H1 (cell line): ENCODE measurements at regions not wholly inside any gene's neighbourhood (a gene's known extent, or its start where the extent isn't known, plus 50 kb on each side); places are given as distances from the start of the nearest gene placed in this dataset.

ENCODE experiments used
- CTCF ChIA-PET: fragments of 300-600 bp; sonication (Branson Sonifier 250); formaldehyde crosslinking; loops from one replicate; lab custom pipeline; 2021; ENCODE audit not compliant: partially characterized antibody; lab: Charles Lee
- POLR2A ChIA-PET: fragments of 300-600 bp; sonication (Branson Sonifier 250); formaldehyde crosslinking; loops from one replicate; lab custom pipeline; 2021; ENCODE audit warnings: inconsistent platforms; ENCODE audit not compliant: partially characterized antibody; lab: Charles Lee
- DNase-seq, 2 experiments: peaks; one replicate each; pipeline versions ENCODE4 v3.0.0 to v3.0.0-alpha.2; 2010 to 2022; ENCODE audit warnings: low spot score in 2 of 2, low read depth in 1 of 2, mixed read lengths in 1 of 2
- FAIRE-seq: peaks from 2 replicates; lab custom pipeline; 2011; peaks lifted over from hg19 to GRCh38; lab: Jason Lieb, UNC
- H2AFZ ChIP-seq: 2 replicates; pipeline ENCODE4 v1.8.1; 2012; ENCODE audit warnings: low read length, inconsistent platforms
- H2AK5ac ChIP-seq: 2 replicates; pipeline ENCODE4 v1.6.1; 2013; ENCODE audit warnings: low read depth, low read length
- H2BK120ac ChIP-seq: replicated peaks from 2 replicates; pipeline ENCODE3; 2013; ENCODE audit warnings: low read depth, low read length, inconsistent platforms
- H2BK12ac ChIP-seq: 2 replicates; pipeline ENCODE4 v1.6.1; 2013; ENCODE audit warnings: low read depth, low read length
- H2BK15ac ChIP-seq: 2 replicates; pipeline ENCODE4 v1.6.1; 2013; ENCODE audit warnings: low read length
- H2BK20ac ChIP-seq: 2 replicates; pipeline ENCODE4 v1.6.1; 2013; ENCODE audit warnings: low read length
- H2BK5ac ChIP-seq: 2 replicates; pipeline ENCODE4 v1.6.1; 2013; ENCODE audit warnings: low read depth, low read length
- H3K14ac ChIP-seq: 2 replicates; pipeline ENCODE4 v1.6.1; 2013; ENCODE audit warnings: inconsistent platforms; ENCODE audit not compliant: insufficient read length
- H3K18ac ChIP-seq: 2 replicates; pipeline ENCODE4 v1.6.1; 2013; ENCODE audit warnings: low read length; ENCODE audit errors: extremely low read depth
- H3K23ac ChIP-seq: 2 replicates; pipeline ENCODE4 v1.6.1; 2013; ENCODE audit warnings: inconsistent platforms; ENCODE audit not compliant: insufficient read length
- H3K23me2 ChIP-seq: 2 replicates; pipeline ENCODE4 v1.6.1; 2013; ENCODE audit warnings: low read depth, low read length
- H3K27ac ChIP-seq: 2 replicates; pipeline ENCODE4 v1.6.1; 2011; ENCODE audit warnings: low read depth, low read length, inconsistent platforms
- H3K27me3 ChIP-seq, 4 experiments: replicated peaks in 1 of 4; 1 replicate in 1 of 4; 2 replicates in 3 of 4; pipeline versions ENCODE4 v1.6.1 to v1.8.1; 2011 to 2013; ENCODE audit warnings: low read length in 3 of 4, mild to moderate bottlenecking in 3 of 4, inconsistent platforms in 2 of 4, mixed read lengths in 2 of 4, moderate library complexity in 1 of 4; ENCODE audit not compliant: control insufficient read depth in 3 of 4, insufficient read depth in 3 of 4; ENCODE audit errors: extremely low read depth in 1 of 4
- H3K36me3 ChIP-seq, 4 experiments: 2 replicates each; pipeline versions ENCODE4 v1.6.1 to v1.8.1; 2011 to 2013; ENCODE audit warnings: mild to moderate bottlenecking in 4 of 4, low read length in 3 of 4, moderate library complexity in 2 of 4, control low read depth in 1 of 4, inconsistent platforms in 1 of 4; ENCODE audit not compliant: insufficient read depth in 4 of 4, control insufficient read depth in 2 of 4
- H3K4ac ChIP-seq: replicated peaks from 2 replicates; pipeline ENCODE3; 2013; ENCODE audit warnings: low read length, low read depth, mixed read lengths, inconsistent platforms; ENCODE audit not compliant: insufficient read length
- H3K4me1 ChIP-seq, 4 experiments: replicated peaks in 1 of 4; 1 replicate in 1 of 4; 2 replicates in 3 of 4; pipeline versions ENCODE4 v1.6.1 to v1.8.1; 2011 to 2013; ENCODE audit warnings: low read length in 3 of 4, inconsistent platforms in 2 of 4, mixed read lengths in 1 of 4; ENCODE audit not compliant: insufficient read depth in 4 of 4, control insufficient read depth in 3 of 4
- H3K4me2 ChIP-seq, 2 experiments: 2 replicates each; pipeline versions ENCODE4 v1.6.1 to v1.8.1; 2011 to 2013; ENCODE audit warnings: low read depth in 2 of 2, low read length in 2 of 2, control low read depth in 1 of 2, inconsistent platforms in 1 of 2, mild to moderate bottlenecking in 1 of 2; ENCODE audit not compliant: insufficient read depth in 1 of 2
- H3K4me3 ChIP-seq, 4 experiments: fragments of 200-600, 300-600 bp in 1 of 4; sonication (generic), shearing (Covaris generic), sonication (Bioruptor Twin) in 1 of 4; 2 replicates each; pipeline versions ENCODE4 v1.5.1 to v1.8.1; 2011 to 2016; ENCODE audit warnings: low read length in 4 of 4, low read depth in 3 of 4, control low read depth in 2 of 4, inconsistent platforms in 2 of 4, mild to moderate bottlenecking in 2 of 4, mixed read lengths in 1 of 4, moderate library complexity in 1 of 4; ENCODE audit not compliant: insufficient read depth in 2 of 4; ENCODE audit errors: extremely low read depth in 1 of 4
- H3K56ac ChIP-seq: replicated peaks from 2 replicates; pipeline ENCODE3; 2013; ENCODE audit warnings: low read depth, mild to moderate bottlenecking, mixed read lengths, low read length, inconsistent platforms; ENCODE audit not compliant: insufficient read length
- H3K79me1 ChIP-seq: 2 replicates; pipeline ENCODE4 v1.6.1; 2013; ENCODE audit warnings: low read depth, low read length, control low read depth
- H3K79me2 ChIP-seq, 2 experiments: 2 replicates each; pipeline versions ENCODE4 v1.6.1 to v1.8.1; 2012 to 2013; ENCODE audit warnings: low read length in 2 of 2, mild to moderate bottlenecking in 2 of 2, inconsistent platforms in 1 of 2; ENCODE audit not compliant: insufficient read depth in 2 of 2, control insufficient read depth in 1 of 2
- H3K9ac ChIP-seq, 4 experiments: replicated peaks in 1 of 4; 1 replicate in 1 of 4; 2 replicates in 3 of 4; pipeline versions ENCODE4 v1.6.1 to v1.8.1; 2011 to 2013; ENCODE audit warnings: low read depth in 3 of 4, low read length in 3 of 4, control low read depth in 2 of 4, mild to moderate bottlenecking in 2 of 4, moderate library complexity in 2 of 4, inconsistent platforms in 1 of 4; ENCODE audit errors: extremely low read depth in 1 of 4
- H3K9me3 ChIP-seq, 2 experiments: 2 replicates each; pipeline versions ENCODE4 v1.6.1 to v1.8.1; 2012 to 2013; ENCODE audit warnings: mild to moderate bottlenecking in 2 of 2, moderate library complexity in 2 of 2, control low read depth in 1 of 2, inconsistent platforms in 1 of 2, low read depth in 1 of 2, low read length in 1 of 2, mixed read lengths in 1 of 2; ENCODE audit not compliant: insufficient read depth in 2 of 2
- H4K20me1 ChIP-seq, 2 experiments: replicated peaks in 1 of 2; 2 replicates each; pipeline versions ENCODE3 to v1.8.1; 2011 to 2013; ENCODE audit warnings: inconsistent platforms in 2 of 2, low read length in 2 of 2, mild to moderate bottlenecking in 1 of 2; ENCODE audit not compliant: insufficient read depth in 2 of 2, control insufficient read depth in 1 of 2
- H4K5ac ChIP-seq: 2 replicates; pipeline ENCODE4 v1.6.1; 2013; ENCODE audit warnings: low read length, low read depth, mixed read lengths, inconsistent platforms; ENCODE audit not compliant: insufficient read length
- H4K8ac ChIP-seq: 2 replicates; pipeline ENCODE4 v1.8.0; 2013; ENCODE audit warnings: mild to moderate bottlenecking, moderate library complexity, low read length, inconsistent platforms; ENCODE audit not compliant: insufficient read depth; ENCODE audit errors: extremely low read depth
- H4K91ac ChIP-seq: replicated peaks from 2 replicates; pipeline ENCODE3; 2013; ENCODE audit warnings: low read length, mixed read lengths, inconsistent platforms; ENCODE audit not compliant: insufficient read length
- FOSL1 ChIP-seq: IDR thresholded peaks from 2 replicates; pipeline ENCODE4 v1.6.1; 2011; ENCODE audit warnings: mild to moderate bottlenecking, low read depth, low read length, moderate library complexity; ENCODE audit not compliant: insufficient read depth
- KDM4A ChIP-seq: IDR thresholded peaks from one replicate; pipeline ENCODE4 v1.7.1; 2012; ENCODE audit warnings: low read depth, mild to moderate bottlenecking, moderate library complexity, low read length, inconsistent platforms; ENCODE audit not compliant: severe bottlenecking
- MAX ChIP-seq: IDR thresholded peaks from 2 replicates; pipeline ENCODE4 v1.6.1; 2012; ENCODE audit warnings: inconsistent platforms
- TAF1 ChIP-seq: IDR thresholded peaks from 2 replicates; pipeline ENCODE4 v1.6.1; 2011; ENCODE audit warnings: mild to moderate bottlenecking, low read depth, low read length
- WGBS, 2 experiments: shearing (Covaris generic) in 1 of 2; methylation state at CpG; one replicate each; pipeline versions ENCODE4 v1.1.6 to v1.1.7; 2013 to 2015; ENCODE audit warnings: low lambda C conversion rate in 2 of 2, mixed read lengths in 2 of 2, inconsistent platforms in 1 of 2, low coverage in 1 of 2, missing lambda C conversion rate in 1 of 2; ENCODE audit not compliant: insufficient replicate concordance in 2 of 2, insufficient coverage in 1 of 2, insufficient read length in 1 of 2; ENCODE audit errors: extremely low coverage in 1 of 2, missing lambda C conversion rate in 1 of 2; 5-methylcytosine and 5-hydroxymethylcytosine counted together

GRCh38 chr9:108662091-108662875 is 193.5 kb downstream of the ACTL7B start:
- Histone ChIP-seq H3K14ac (no peak overlapping the region), H4K20me1 (no peaks in the 10 kb centered on the region), H3K4ac (no peak overlapping the region), H2AFZ (no peak overlapping the region), H3K4me2 (no peak overlapping the region), H3K23ac (no peak overlapping the region), H2AK5ac (no peak overlapping the region), H3K9ac (no peak overlapping the region), H4K5ac (no peak overlapping the region), H3K18ac (no peak overlapping the region), H3K23me2 (no peaks in the 10 kb centered on the region; the same call in 1 of the 2 replicates), H2BK20ac (no peak overlapping the region), H2BK5ac (no peak overlapping the region), H3K27ac (no peak overlapping the region), H3K36me3 (no peaks in the 10 kb centered on the region; a peak in 1 of 8 replicates), H3K27me3 (no peaks in the 10 kb centered on the region), H2BK12ac (no peak overlapping the region), H2BK15ac (no peak overlapping the region), H3K79me1 (no peaks in the 10 kb centered on the region), H4K8ac (no peak overlapping the region), H3K9me3 (peaks cover 33 to 34% of the 10 kb centered on the region in 2 experiments), H3K79me2 (no peaks in the 10 kb centered on the region), H3K56ac (no peak overlapping the region), H3K4me1 (peaks cover 0 to 8% (median under 1%) of the 10 kb centered on the region in 4 experiments; a peak in 4 of 7 replicates), H3K4me3 (no peak overlapping the region), H4K91ac (no peak overlapping the region), H2BK120ac (no peak overlapping the region)
- whole genome bisulfite sequencing, 2 experiments: 93% methylated on average over 6 of the region's 6 CpGs; no CpG with 5 or more reads in 1 of the 2 experiments
- DNase-seq (no peak), FAIRE-seq (no peak)
- POLR2A ChIA-PET: no interaction called here
- CTCF ChIA-PET: interaction anchor here (1.2 to 2.2 kb wide), 2 partner anchors 96 to 1237 kb away, joined by 3 to 6 read pairs; no protein-coding TSS in a partner anchor
- TF ChIP-seq TAF1: no peak
- TF ChIP-seq KDM4A: no peak
- TF ChIP-seq MAX: no peak
- TF ChIP-seq FOSL1: no peak
